Neural cell (in vitro differentiated cells): ENCODE measurements at regions not wholly inside any gene's neighbourhood (a gene's known extent, or its start where the extent isn't known, plus 50 kb on each side); places are given as distances from the start of the nearest gene placed in this dataset.

Experiments
- H2AFZ ChIP-seq: fragments of 200-600, 300-800 bp; sonication (generic), shearing (Covaris generic); 2 replicates; pipeline ENCODE4 v1.6.0; 2014; ENCODE audit warnings: low read depth, mild to moderate bottlenecking, antibody characterized with exemption, low read length, moderate library complexity
- H3F3A ChIP-seq: fragments of 200-600 bp; shearing (Covaris generic); 2 replicates; pipeline ENCODE4 v1.6.1; 2016; ENCODE audit warnings: mild to moderate bottlenecking, moderate library complexity, mixed read lengths, antibody characterized with exemption, low read length; ENCODE audit not compliant: insufficient read depth, poor library complexity, severe bottlenecking
- H3K27ac ChIP-seq: fragments of 200-600, 300-800 bp; sonication (generic), shearing (Covaris generic); 2 replicates; pipeline ENCODE4 v1.5.1; 2014; ENCODE audit warnings: mild to moderate bottlenecking, low read length, moderate library complexity
- H3K27me3 ChIP-seq: fragments of 300-800, 200-600 bp; sonication (generic), shearing (Covaris generic); 2 replicates; pipeline ENCODE4 v1.6.0; 2014; ENCODE audit warnings: mild to moderate bottlenecking, low read depth, low read length, moderate library complexity; ENCODE audit not compliant: insufficient read depth
- H3K36me3 ChIP-seq: fragments of 300-800, 200-600 bp; sonication (generic), shearing (Covaris generic); 2 replicates; pipeline ENCODE4 v1.5.1; 2014; ENCODE audit warnings: mild to moderate bottlenecking, antibody characterized with exemption, low read length, moderate library complexity; ENCODE audit not compliant: insufficient read depth
- H3K4me2 ChIP-seq: fragments of 300-800, 200-600 bp; sonication (generic), shearing (Covaris generic); 2 replicates; pipeline ENCODE4 v1.6.0; 2014; ENCODE audit warnings: mild to moderate bottlenecking, low read length
- H3K4me3 ChIP-seq: fragments of 300-800, 200-600 bp; sonication (generic), shearing (Covaris generic); 2 replicates; pipeline ENCODE4 v1.5.1; 2014; ENCODE audit warnings: mild to moderate bottlenecking, low read length, moderate library complexity
- H3K79me2 ChIP-seq: fragments of 200-600 bp; shearing (Covaris generic); replicated peaks from 2 replicates; pipeline ENCODE4 v1.6.0; 2014; ENCODE audit warnings: mild to moderate bottlenecking, low read length, moderate library complexity; ENCODE audit not compliant: insufficient read depth
- H3K9ac ChIP-seq: fragments of 300-800, 200-600 bp; sonication (generic), shearing (Covaris generic); 2 replicates; pipeline ENCODE4 v1.6.1; 2016; ENCODE audit warnings: mild to moderate bottlenecking, low read length, mixed read lengths
- H3K9me2 ChIP-seq: fragments of 200-600 bp; shearing (Covaris generic); 2 replicates; pipeline ENCODE4 v1.6.1; 2016; ENCODE audit warnings: mild to moderate bottlenecking, low read length, mixed read lengths; ENCODE audit not compliant: insufficient read depth
- H3K9me3 ChIP-seq: fragments of 200-600, 300-800 bp; sonication (generic), shearing (Covaris generic); 2 replicates; pipeline ENCODE4 v1.6.1; 2016; ENCODE audit warnings: mild to moderate bottlenecking, mixed run types, low read length, moderate library complexity, mixed read lengths
- H4K20me1 ChIP-seq: fragments of 200-600 bp; shearing (Covaris generic); 2 replicates; pipeline ENCODE4 v1.6.1; 2016; ENCODE audit warnings: mild to moderate bottlenecking, mixed run types; ENCODE audit not compliant: insufficient read depth
- EP300 ChIP-seq: fragments of 450-650 bp; conservative IDR thresholded peaks from 2 replicates; pipeline ENCODE4 v1.6.1; 2014; ENCODE audit warnings: antibody characterized with exemption, mild to moderate bottlenecking, moderate library complexity; ENCODE audit not compliant: poor library complexity, severe bottlenecking
- EZH2 ChIP-seq: fragments of 200-600, 300-800 bp; shearing (Covaris generic), sonication (generic); IDR thresholded peaks from 2 replicates; pipeline ENCODE4 v1.6.1; 2014; ENCODE audit warnings: antibody characterized with exemption, low read length, borderline replicate concordance, mild to moderate bottlenecking; ENCODE audit not compliant: insufficient read depth, poor library complexity, severe bottlenecking
- MXI1 ChIP-seq: fragments of 450-650 bp; conservative IDR thresholded peaks from 2 replicates; pipeline ENCODE4 v1.6.1; 2014; ENCODE audit warnings: antibody characterized with exemption, mild to moderate bottlenecking; ENCODE audit not compliant: poor library complexity, severe bottlenecking
- POLR2AphosphoS5 ChIP-seq: IDR thresholded peaks from 2 replicates; pipeline ENCODE4 v1.6.1; 2012
- RAD21 ChIP-seq: fragments of 450-650 bp; conservative IDR thresholded peaks from 2 replicates; pipeline ENCODE4 v1.6.1; 2014; ENCODE audit warnings: antibody characterized with exemption, mild to moderate bottlenecking, moderate library complexity
- SMC3 ChIP-seq: fragments of 450-650 bp; conservative IDR thresholded peaks from 2 replicates; pipeline ENCODE4 v1.6.1; 2014; ENCODE audit warnings: antibody characterized with exemption, mild to moderate bottlenecking, moderate library complexity; ENCODE audit not compliant: poor library complexity
- TAF1 ChIP-seq: IDR thresholded peaks from 2 replicates; pipeline ENCODE4 v1.6.1; 2012; ENCODE audit warnings: low read depth
- TF ChIP-seq, protein P1 (sequence below): IDR thresholded peaks from 2 replicates; pipeline ENCODE4 v1.6.1; 2012; ENCODE audit warnings: borderline replicate concordance
- TF ChIP-seq, protein P2 (sequence below): fragments of 450-650 bp; IDR thresholded peaks from 2 replicates; pipeline ENCODE4 v1.5.1; 2014; ENCODE audit warnings: antibody characterized with exemption, mild to moderate bottlenecking, moderate library complexity; ENCODE audit not compliant: poor library complexity, severe bottlenecking

DNA sequence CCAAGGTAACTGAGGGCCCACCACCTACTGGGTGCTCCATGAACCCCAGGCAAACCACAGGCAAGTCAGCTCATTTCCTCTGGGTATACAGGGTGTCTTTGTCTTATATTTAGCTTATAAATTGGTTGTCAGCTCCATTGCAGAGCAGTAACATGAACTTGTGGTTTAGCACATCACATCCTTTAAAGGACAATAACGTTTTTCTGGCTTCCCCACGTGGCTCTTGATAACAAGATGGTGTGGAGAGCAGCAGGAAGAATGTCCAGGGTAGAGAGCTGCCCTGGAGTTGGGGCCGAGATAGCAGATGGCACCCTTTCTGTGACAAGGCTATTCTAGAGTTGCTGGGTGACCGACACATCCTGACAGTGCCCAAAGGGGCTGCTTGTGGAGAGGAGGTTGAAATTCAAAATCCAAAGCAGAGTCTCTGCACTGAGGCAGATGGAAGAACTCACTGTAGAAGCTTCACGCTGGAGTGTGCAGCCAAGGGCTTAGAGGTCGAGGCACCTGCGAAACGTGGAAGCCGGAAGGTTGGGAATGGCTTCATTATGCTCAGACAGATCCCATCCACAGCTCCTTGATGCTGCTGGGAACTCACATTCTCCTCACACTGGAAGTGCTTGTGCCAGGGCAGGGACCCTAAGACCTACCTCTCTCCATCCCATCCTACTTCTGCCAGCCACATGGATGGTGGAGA is 133.0 kb upstream of the FRY start:
- Histone ChIP-seq H3K79me2 (no peaks in the 10 kb centered on the region), H3K9ac (no peak overlapping the region), H3K27ac (no peak overlapping the region), H3K9me2 (no peaks in the 10 kb centered on the region), H3K36me3 (no peaks in the 10 kb centered on the region), H3F3A (no peaks in the 10 kb centered on the region), H3K4me2 (no peak overlapping the region), H3K9me3 (no peaks in the 10 kb centered on the region), H4K20me1 (no peaks in the 10 kb centered on the region), H3K27me3 (no peaks in the 10 kb centered on the region), H2AFZ (no peak overlapping the region), H3K4me3 (no peak overlapping the region)
- TF ChIP-seq POLR2AphosphoS5 = no peak
- no peak for TF ChIP-seq EZH2
- TF ChIP-seq SMC3 = no peak
- no peak for TF ChIP-seq EP300
- TF ChIP-seq, protein P1, sequence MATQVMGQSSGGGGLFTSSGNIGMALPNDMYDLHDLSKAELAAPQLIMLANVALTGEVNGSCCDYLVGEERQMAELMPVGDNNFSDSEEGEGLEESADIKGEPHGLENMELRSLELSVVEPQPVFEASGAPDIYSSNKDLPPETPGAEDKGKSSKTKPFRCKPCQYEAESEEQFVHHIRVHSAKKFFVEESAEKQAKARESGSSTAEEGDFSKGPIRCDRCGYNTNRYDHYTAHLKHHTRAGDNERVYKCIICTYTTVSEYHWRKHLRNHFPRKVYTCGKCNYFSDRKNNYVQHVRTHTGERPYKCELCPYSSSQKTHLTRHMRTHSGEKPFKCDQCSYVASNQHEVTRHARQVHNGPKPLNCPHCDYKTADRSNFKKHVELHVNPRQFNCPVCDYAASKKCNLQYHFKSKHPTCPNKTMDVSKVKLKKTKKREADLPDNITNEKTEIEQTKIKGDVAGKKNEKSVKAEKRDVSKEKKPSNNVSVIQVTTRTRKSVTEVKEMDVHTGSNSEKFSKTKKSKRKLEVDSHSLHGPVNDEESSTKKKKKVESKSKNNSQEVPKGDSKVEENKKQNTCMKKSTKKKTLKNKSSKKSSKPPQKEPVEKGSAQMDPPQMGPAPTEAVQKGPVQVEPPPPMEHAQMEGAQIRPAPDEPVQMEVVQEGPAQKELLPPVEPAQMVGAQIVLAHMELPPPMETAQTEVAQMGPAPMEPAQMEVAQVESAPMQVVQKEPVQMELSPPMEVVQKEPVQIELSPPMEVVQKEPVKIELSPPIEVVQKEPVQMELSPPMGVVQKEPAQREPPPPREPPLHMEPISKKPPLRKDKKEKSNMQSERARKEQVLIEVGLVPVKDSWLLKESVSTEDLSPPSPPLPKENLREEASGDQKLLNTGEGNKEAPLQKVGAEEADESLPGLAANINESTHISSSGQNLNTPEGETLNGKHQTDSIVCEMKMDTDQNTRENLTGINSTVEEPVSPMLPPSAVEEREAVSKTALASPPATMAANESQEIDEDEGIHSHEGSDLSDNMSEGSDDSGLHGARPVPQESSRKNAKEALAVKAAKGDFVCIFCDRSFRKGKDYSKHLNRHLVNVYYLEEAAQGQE = no peak
- no peak for TF ChIP-seq MXI1
- TF ChIP-seq RAD21 = no peak
- no peak for TF ChIP-seq TAF1
- TF ChIP-seq, protein P2, sequence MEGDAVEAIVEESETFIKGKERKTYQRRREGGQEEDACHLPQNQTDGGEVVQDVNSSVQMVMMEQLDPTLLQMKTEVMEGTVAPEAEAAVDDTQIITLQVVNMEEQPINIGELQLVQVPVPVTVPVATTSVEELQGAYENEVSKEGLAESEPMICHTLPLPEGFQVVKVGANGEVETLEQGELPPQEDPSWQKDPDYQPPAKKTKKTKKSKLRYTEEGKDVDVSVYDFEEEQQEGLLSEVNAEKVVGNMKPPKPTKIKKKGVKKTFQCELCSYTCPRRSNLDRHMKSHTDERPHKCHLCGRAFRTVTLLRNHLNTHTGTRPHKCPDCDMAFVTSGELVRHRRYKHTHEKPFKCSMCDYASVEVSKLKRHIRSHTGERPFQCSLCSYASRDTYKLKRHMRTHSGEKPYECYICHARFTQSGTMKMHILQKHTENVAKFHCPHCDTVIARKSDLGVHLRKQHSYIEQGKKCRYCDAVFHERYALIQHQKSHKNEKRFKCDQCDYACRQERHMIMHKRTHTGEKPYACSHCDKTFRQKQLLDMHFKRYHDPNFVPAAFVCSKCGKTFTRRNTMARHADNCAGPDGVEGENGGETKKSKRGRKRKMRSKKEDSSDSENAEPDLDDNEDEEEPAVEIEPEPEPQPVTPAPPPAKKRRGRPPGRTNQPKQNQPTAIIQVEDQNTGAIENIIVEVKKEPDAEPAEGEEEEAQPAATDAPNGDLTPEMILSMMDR = no peak

DNA sequence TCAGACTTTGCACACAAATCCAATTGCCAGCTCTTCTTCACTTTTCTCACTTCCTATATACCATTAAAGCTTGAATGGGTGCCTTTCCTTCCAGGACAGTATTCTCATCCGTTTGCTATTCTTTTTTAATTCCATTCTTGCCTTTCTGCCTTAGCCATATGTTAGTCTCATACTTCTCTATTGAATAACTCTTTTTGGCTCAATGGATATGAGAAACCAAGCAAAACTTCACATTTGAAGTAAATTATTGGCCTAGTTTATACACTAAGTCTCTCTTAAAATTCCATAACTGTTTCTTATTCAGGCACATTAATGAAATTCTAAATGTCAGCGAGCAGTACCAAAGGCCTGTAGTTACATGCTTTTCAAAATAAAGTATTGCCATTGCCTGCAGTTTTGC is 129.6 kb upstream of the FRY start:
- H4K20me1 ChIP-seq = no peaks in the 10 kb centered on the region
- no peak overlapping the region for H3K27ac ChIP-seq
- H3K79me2 ChIP-seq = no peaks in the 10 kb centered on the region
- H3K9ac ChIP-seq = no peak overlapping the region
- H3K9me3 ChIP-seq = no peaks in the 10 kb centered on the region
- TF ChIP-seq EP300 (no peak), TAF1 (no peak), POLR2AphosphoS5 (no peak), EZH2 (no peak), SMC3 (no peak), RAD21 (no peak), MXI1 (no peak)
- TF ChIP-seq, protein P2 = no peak
- TF ChIP-seq, protein P1 = no peak
- no peaks in the 10 kb centered on the region for H3K27me3 ChIP-seq
- H3F3A ChIP-seq = no peaks in the 10 kb centered on the region
- no peaks in the 10 kb centered on the region for H3K36me3 ChIP-seq
- no peaks in the 10 kb centered on the region for H3K9me2 ChIP-seq
- no peak overlapping the region for H3K4me2 ChIP-seq
- H2AFZ ChIP-seq = no peak overlapping the region
- H3K4me3 ChIP-seq = no peak overlapping the region
